CD4-positive, alpha-beta memory T cell (primary cell): ENCODE measurements at regions not wholly inside any gene's neighbourhood (a gene's known extent, or its start where the extent isn't known, plus 50 kb on each side); places are given as distances from the start of the nearest gene placed in this dataset.

Experiments used
- CTCF ChIA-PET: fragments of 350-600 bp; sonication (Branson Sonifier 250); formaldehyde crosslinking; loops from one replicate; lab custom pipeline; 2021; ENCODE audit warnings: inconsistent platforms; ENCODE audit not compliant: partially characterized antibody; lab: Charles Lee
- POLR2A ChIA-PET: fragments of 350-600 bp; sonication (Branson Sonifier 250); formaldehyde crosslinking; loops from one replicate; lab custom pipeline; 2021; ENCODE audit not compliant: partially characterized antibody; lab: Charles Lee
- DNase-seq, 5 donors: peaks; one replicate each; pipeline versions ENCODE4 v3.0.0 to v3.0.0-alpha.2; 2020 to 2022; ENCODE audit warnings: mixed read lengths in 1 of 5
- H3K27ac ChIP-seq: one replicate; pipeline ENCODE4 v1.7.0; 2013; ENCODE audit warnings: low read depth, low read length
- H3K27me3 ChIP-seq: 2 replicates; pipeline ENCODE4 v1.7.0; 2013; ENCODE audit warnings: mild to moderate bottlenecking, low read length, moderate library complexity; ENCODE audit not compliant: insufficient read depth
- H3K36me3 ChIP-seq: 2 replicates; pipeline ENCODE4 v1.7.0; 2013; ENCODE audit warnings: mild to moderate bottlenecking, low read length, moderate library complexity; ENCODE audit not compliant: insufficient read depth
- H3K4me1 ChIP-seq: 2 replicates; pipeline ENCODE4 v1.7.0; 2013; ENCODE audit warnings: mild to moderate bottlenecking, low read length, moderate library complexity; ENCODE audit not compliant: insufficient read depth
- H3K4me3 ChIP-seq, 2 donors: one replicate each; pipeline ENCODE4 v1.7.0; 2013; ENCODE audit warnings: low read length in 2 of 2, mild to moderate bottlenecking in 1 of 2
- H3K9me3 ChIP-seq, 2 donors: one replicate each; pipeline ENCODE4 v1.7.0; 2013; ENCODE audit warnings: low read length in 2 of 2, control low read depth in 1 of 2; ENCODE audit not compliant: control insufficient read depth in 1 of 2
- H3K27ac Mint-ChIP-seq, 7 donors: one replicate each; pipeline ENCODE4 v1.8.0; 2020 to 2021; ENCODE audit warnings: mixed read lengths in 7 of 7, mild to moderate bottlenecking in 6 of 7, inconsistent platforms in 3 of 7, moderate library complexity in 3 of 7
- H3K27me3 Mint-ChIP-seq, 2 donors: one replicate each; pipeline ENCODE4 v1.8.0; 2020 to 2021; ENCODE audit warnings: mixed read lengths in 2 of 2
- H3K36me3 Mint-ChIP-seq, 2 donors: one replicate each; pipeline ENCODE4 v1.8.0; 2020 to 2021; ENCODE audit warnings: mixed read lengths in 2 of 2, inconsistent platforms in 1 of 2, mild to moderate bottlenecking in 1 of 2
- H3K4me1 Mint-ChIP-seq, 4 donors: one replicate each; pipeline ENCODE4 v1.8.0; 2020 to 2021; ENCODE audit warnings: mixed read lengths in 4 of 4, mild to moderate bottlenecking in 1 of 4
- H3K4me3 Mint-ChIP-seq, 8 donors: one replicate each; pipeline ENCODE4 v1.8.0; 2020 to 2021; ENCODE audit warnings: mixed read lengths in 8 of 8, mild to moderate bottlenecking in 7 of 8, moderate library complexity in 6 of 8, inconsistent platforms in 3 of 8
- H3K9me3 Mint-ChIP-seq, 8 donors: one replicate each; pipeline ENCODE4 v1.8.0; 2020 to 2021; ENCODE audit warnings: mixed read lengths in 8 of 8, mild to moderate bottlenecking in 5 of 8, inconsistent platforms in 3 of 8, moderate library complexity in 1 of 8
- intact Hi-C: fragments of 100-400 bp; cut with micrococcal nuclease; formaldehyde crosslinking; loops from one replicate; pipeline ENCODE4 v1.15.1; 2023

DNA sequence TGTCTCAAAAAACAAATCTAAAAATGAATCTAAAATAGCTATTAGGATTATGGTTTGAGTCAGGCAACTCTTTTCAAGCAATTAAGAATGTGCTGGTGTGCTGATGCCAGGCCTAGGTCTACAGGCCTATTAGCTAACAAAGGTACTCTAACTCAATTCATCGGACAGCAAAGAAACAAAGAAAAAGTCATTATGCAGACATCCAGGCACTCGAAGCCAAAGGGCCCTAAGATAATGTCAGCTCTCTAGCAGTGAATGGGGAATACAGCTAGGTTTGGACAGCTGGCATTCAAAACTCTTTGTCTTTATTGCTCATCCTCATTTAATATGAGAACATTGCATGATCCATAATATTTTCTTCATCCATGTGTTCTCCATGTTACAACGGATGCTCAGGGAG, 108.5 kb downstream of the TMEM114 start:
- ChIA-PET POLR2A (no interaction called here), CTCF (no interaction called here)
- Mint-ChIP-seq H3K4me1 (no peaks in the 10 kb centered on the region), H3K27me3 (peaks cover 0 to 1% of the 10 kb centered on the region in 2 donors), H3K27ac (no peak overlapping the region), H3K9me3 (peaks cover 0 to 9% (median 0%) of the 10 kb centered on the region in 8 donors), H3K36me3 (no peaks in the 10 kb centered on the region), H3K4me3 (no peak overlapping the region)
- no peaks in the 10 kb centered on the region for H3K9me3 ChIP-seq
- DNase-seq = no peak
- no peaks in the 10 kb centered on the region for H3K27me3 ChIP-seq
- H3K36me3 ChIP-seq = no peaks in the 10 kb centered on the region
- intact Hi-C loops = no loop called here
- H3K4me3 ChIP-seq = no peak overlapping the region
- H3K27ac ChIP-seq = no peak overlapping the region
- no peaks in the 10 kb centered on the region for H3K4me1 ChIP-seq

DNA sequence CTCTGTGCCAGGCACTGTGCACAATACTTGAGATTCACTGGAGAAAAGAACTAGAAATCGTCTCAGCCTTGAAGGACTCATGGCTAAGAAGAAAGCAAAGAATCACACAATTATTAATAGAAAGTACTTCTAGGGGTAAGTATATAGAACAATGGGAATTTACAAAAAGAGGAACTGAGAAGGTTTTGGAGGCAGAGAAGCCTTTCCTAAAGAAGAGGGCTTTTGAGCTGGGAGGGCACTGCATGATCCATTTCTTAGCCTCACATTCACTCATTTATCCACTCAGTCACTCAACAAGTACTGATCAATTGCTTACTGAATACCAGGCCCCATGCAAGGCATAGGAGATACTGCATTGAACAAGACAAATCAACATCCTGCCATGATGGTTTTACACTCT, 113.5 kb downstream of the TMEM114 start:
- H3K4me3 Mint-ChIP-seq = no peak overlapping the region
- Histone ChIP-seq H3K4me1 (no peaks in the 10 kb centered on the region), H3K36me3 (no peaks in the 10 kb centered on the region), H3K4me3 (no peak overlapping the region), H3K9me3 (no peaks in the 10 kb centered on the region), H3K27me3 (no peaks in the 10 kb centered on the region), H3K27ac (no peak overlapping the region)
- no peaks in the 10 kb centered on the region for H3K4me1 Mint-ChIP-seq
- DNase-seq = no peak
- no peak overlapping the region for H3K27ac Mint-ChIP-seq
- intact Hi-C loops = no loop called here
- CTCF ChIA-PET = no interaction called here
- H3K36me3 Mint-ChIP-seq = no peaks in the 10 kb centered on the region
- peaks cover 0 to 4% (median 0%) of the 10 kb centered on the region in 8 donors for H3K9me3 Mint-ChIP-seq
- POLR2A ChIA-PET = no interaction called here
- H3K27me3 Mint-ChIP-seq = no peaks in the 10 kb centered on the region

DNA sequence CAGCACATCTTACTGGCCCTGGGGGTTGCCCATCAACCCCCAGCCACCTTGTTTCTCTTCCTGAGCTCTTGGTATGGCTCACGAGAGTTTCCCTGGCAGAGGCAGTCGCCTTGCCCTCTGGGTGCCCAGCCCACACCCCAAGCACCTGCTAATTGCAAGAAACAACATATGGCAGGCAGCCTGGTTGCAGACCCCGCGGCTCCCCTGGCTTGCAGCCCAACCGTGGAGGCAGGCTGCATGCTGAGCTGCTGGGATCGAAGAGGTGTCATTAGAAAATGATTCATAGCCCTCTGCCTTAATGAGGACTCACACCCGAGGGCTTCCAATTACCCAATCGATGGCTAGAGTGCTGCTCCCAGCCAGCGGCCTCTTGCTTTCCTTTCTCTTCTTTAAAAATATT, 115.7 kb downstream of the TMEM114 start:
- no peaks in the 10 kb centered on the region for H3K36me3 Mint-ChIP-seq
- peaks cover 0 to 4% of the 10 kb centered on the region in 2 donors for H3K27me3 Mint-ChIP-seq
- ChIA-PET POLR2A (no interaction called here), CTCF (no interaction called here)
- intact Hi-C loops = no loop called here
- Histone ChIP-seq H3K27me3 (no peaks in the 10 kb centered on the region), H3K27ac (no peak overlapping the region), H3K36me3 (no peaks in the 10 kb centered on the region), H3K4me1 (no peaks in the 10 kb centered on the region), H3K9me3 (no peaks in the 10 kb centered on the region), H3K4me3 (no peak overlapping the region)
- H3K27ac Mint-ChIP-seq = no peak overlapping the region
- DNase-seq = no peak
- no peaks in the 10 kb centered on the region for H3K4me1 Mint-ChIP-seq
- H3K4me3 Mint-ChIP-seq = no peak overlapping the region
- peaks cover 0 to 4% (median under 1%) of the 10 kb centered on the region in 8 donors for H3K9me3 Mint-ChIP-seq

DNA sequence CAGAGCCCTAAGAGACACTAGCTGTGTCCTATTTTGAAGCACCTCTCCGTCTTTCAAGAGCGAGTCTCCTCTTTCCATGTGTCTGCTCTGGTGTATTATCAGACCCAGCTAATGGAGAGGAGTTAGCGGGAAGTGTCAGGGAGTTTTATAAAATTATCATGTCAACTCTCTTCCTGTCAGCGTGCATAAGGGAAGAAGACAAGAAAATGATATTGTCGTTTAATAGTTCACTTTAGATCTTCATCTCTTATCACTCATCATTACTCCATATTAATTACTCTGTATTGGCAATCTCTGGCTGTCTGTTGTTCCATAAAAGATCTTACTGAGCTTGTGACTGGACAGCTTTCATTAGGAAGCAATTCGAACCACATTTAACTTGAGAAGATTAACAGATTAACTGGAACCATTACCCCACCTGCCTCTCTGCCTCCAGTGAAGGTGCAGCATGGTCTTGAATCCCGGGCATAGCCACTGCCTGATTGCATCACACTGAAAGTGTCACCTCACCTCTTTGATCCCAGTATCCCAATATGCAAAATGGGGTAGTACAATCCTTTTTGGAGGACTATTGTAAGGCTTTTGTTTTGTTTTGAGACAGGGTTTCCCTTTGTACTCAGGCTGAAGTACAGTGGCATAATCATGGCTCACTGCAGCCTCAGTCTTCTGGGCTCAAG, 121.1 kb downstream of the TMEM114 start:
- no peak overlapping the region for H3K4me3 ChIP-seq
- H3K27ac ChIP-seq = no peak overlapping the region
- H3K27me3 ChIP-seq = no peaks in the 10 kb centered on the region
- no peaks in the 10 kb centered on the region for H3K36me3 Mint-ChIP-seq
- intact Hi-C loops = no loop called here
- ChIA-PET POLR2A (no interaction called here), CTCF (no interaction called here)
- H3K9me3 ChIP-seq = no peaks in the 10 kb centered on the region
- no peaks in the 10 kb centered on the region for H3K4me1 Mint-ChIP-seq
- peaks cover 0 to 11% (median 4%) of the 10 kb centered on the region in 8 donors for H3K9me3 Mint-ChIP-seq
- H3K4me3 Mint-ChIP-seq = no peak overlapping the region
- peaks cover 0 to 4% of the 10 kb centered on the region in 2 donors for H3K27me3 Mint-ChIP-seq
- no peaks in the 10 kb centered on the region for H3K36me3 ChIP-seq
- no peak for DNase-seq
- no peaks in the 10 kb centered on the region for H3K4me1 ChIP-seq
- no peak overlapping the region for H3K27ac Mint-ChIP-seq

DNA sequence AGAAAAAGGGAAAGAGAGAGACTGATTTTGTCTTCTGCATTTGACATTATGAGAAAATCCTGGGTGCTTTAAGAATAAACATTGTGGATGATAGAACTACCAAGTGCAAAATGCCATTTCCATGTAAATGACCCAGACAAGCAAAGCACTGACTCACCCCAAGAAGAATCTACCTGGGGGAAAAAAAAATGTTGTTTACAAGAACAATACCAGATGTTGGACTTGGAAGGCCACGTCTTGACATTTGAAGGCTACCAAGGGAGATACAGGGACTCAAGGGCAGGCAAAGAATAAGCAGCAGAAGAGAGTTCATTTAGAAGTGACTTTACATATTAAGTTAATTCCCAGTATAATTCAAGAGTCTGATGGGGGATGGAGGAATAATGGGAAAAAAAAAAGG, 125.3 kb downstream of the TMEM114 start:
- DNase-seq = no peak
- peaks cover 0 to 16% (median 6%) of the 10 kb centered on the region in 8 donors for H3K9me3 Mint-ChIP-seq
- Histone ChIP-seq H3K27me3 (no peaks in the 10 kb centered on the region), H3K4me3 (no peak overlapping the region), H3K36me3 (no peaks in the 10 kb centered on the region), H3K27ac (no peak overlapping the region), H3K4me1 (no peaks in the 10 kb centered on the region), H3K9me3 (no peaks in the 10 kb centered on the region)
- POLR2A ChIA-PET = no interaction called here
- H3K4me3 Mint-ChIP-seq = no peak overlapping the region
- no peaks in the 10 kb centered on the region for H3K4me1 Mint-ChIP-seq
- H3K27me3 Mint-ChIP-seq = peaks cover 0 to under 1% of the 10 kb centered on the region in 2 donors
- intact Hi-C loops = no loop called here
- H3K36me3 Mint-ChIP-seq = no peaks in the 10 kb centered on the region
- CTCF ChIA-PET = no interaction called here
- H3K27ac Mint-ChIP-seq = no peak overlapping the region

DNA sequence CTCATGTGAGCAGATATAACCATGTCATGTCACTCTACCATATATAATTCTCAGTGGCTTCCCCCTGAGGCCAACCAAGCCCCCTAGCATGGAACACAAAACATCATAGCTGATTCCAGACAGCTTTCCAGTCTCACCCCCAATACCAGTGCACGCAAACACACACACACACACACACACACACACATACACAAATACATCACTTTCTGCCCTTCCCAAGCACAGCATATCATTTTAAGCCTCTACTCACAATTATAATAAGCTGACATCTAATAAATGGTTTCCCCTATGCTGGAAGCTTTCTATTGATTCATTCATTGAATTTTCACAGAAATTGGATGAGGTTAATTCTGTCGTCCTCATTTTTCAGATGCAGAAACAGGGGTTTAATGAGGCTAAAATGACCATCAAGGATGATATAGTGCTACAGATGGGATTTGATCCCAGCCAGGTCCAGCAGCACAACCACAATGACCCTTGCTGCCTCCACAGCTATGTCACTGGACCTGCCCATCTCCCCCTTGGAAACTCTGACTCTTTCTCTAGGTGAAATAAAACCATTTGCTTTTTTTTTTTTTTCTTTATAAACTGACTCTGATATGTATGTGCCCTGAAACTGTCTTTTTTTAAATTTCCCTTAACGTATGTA, 131.1 kb downstream of the TMEM114 start:
- POLR2A ChIA-PET = no interaction called here
- H3K4me1 ChIP-seq = no peaks in the 10 kb centered on the region
- H3K4me3 Mint-ChIP-seq = peak overlapping the region in 1 of 8 donors; percentile 42
- CTCF ChIA-PET = no interaction called here
- peaks cover 0 to 2% of the 10 kb centered on the region in 2 donors for H3K27me3 Mint-ChIP-seq
- H3K36me3 ChIP-seq = no peaks in the 10 kb centered on the region
- DNase-seq = no peak
- no peaks in the 10 kb centered on the region for H3K27me3 ChIP-seq
- H3K27ac ChIP-seq = no peak overlapping the region
- H3K9me3 Mint-ChIP-seq = peaks cover 0 to 11% (median 4%) of the 10 kb centered on the region in 8 donors
- no peak overlapping the region for H3K4me3 ChIP-seq
- H3K27ac Mint-ChIP-seq = peak overlapping the region in 1 of 7 donors; percentile 11
- intact Hi-C loops = no loop called here
- no peaks in the 10 kb centered on the region for H3K36me3 Mint-ChIP-seq
- H3K4me1 Mint-ChIP-seq = no peaks in the 10 kb centered on the region
- no peaks in the 10 kb centered on the region for H3K9me3 ChIP-seq

DNA sequence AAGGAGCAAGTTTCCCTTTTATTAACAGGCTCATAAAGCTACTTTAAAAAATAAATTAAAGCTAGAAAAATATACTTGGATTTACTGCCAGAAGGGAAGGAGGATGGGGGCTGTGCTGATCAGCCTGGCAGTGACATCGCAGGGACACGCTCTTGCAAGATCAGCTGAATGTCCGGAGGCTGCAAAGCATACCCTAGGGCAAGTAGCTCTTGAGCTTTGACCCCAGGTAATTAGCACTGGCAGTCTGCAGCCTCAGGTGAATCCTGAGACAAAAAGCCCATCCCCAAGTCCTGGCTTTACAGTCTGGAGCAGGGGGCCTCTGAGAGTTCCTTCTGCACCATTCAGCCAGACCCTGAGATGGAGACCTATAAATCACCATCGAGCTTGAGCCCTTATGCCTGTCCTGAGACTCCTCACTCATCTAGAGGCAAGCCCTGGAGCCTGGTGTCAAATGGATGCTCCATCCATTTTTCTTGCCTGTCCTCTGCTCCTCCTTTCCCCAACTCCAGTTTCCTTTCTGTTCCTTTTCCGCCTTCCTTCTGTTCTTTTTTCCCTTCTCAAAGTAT, 131.7 kb downstream of the TMEM114 start:
- peak overlapping the region in 1 of 8 donors; percentile 42 for H3K4me3 Mint-ChIP-seq
- Histone ChIP-seq H3K27ac (no peak overlapping the region), H3K27me3 (no peaks in the 10 kb centered on the region), H3K4me3 (no peak overlapping the region), H3K4me1 (no peaks in the 10 kb centered on the region), H3K36me3 (no peaks in the 10 kb centered on the region), H3K9me3 (no peaks in the 10 kb centered on the region)
- no peak for DNase-seq
- intact Hi-C loops = no loop called here
- peaks cover 0 to 2% of the 10 kb centered on the region in 2 donors for H3K27me3 Mint-ChIP-seq
- POLR2A ChIA-PET = no interaction called here
- no peaks in the 10 kb centered on the region for H3K36me3 Mint-ChIP-seq
- H3K27ac Mint-ChIP-seq = no peak overlapping the region
- no peaks in the 10 kb centered on the region for H3K4me1 Mint-ChIP-seq
- H3K9me3 Mint-ChIP-seq = peaks cover 0 to 15% (median 4%) of the 10 kb centered on the region in 8 donors
- CTCF ChIA-PET = no interaction called here
